ENCODE measurements at regions not wholly inside any gene's neighbourhood (a gene's known extent, or its start where the extent isn't known, plus 50 kb on each side); places are given as distances from the start of the nearest gene placed in this dataset.

DNA sequence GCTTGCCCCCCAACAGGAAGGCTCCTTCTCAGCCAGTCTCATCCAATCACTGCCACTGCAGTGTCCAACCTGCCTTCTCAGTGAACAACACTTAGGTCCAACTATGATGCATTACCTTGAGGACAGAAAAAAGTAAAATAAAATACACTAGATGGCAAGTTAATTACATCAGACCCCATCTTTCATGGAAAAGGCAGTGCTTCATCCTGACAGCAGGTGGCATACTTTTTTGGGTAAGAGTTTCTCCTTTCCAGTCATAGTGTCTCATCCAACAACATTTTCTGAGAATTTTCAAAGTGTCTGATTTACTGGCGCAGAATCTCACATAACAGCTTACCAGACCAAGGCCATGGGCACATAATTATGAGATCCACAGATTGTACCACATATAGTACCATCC is 1742.8 kb downstream of the PCDH7 start:
- no peaks in the 10 kb centered on the region for H3K27me3 ChIP-seq (ENCODE audit: control insufficient read depth, insufficient read depth, low read length)
- no peak for DNase-seq (ENCODE audit: low read depth)
- no peak overlapping the region for H3K4me3 ChIP-seq (ENCODE audit: low read depth, low read length)
- H3K36me3 ChIP-seq (ENCODE audit: control insufficient read depth, insufficient read depth, low read length) = no peaks in the 10 kb centered on the region
- TF ChIP-seq, protein P1, sequence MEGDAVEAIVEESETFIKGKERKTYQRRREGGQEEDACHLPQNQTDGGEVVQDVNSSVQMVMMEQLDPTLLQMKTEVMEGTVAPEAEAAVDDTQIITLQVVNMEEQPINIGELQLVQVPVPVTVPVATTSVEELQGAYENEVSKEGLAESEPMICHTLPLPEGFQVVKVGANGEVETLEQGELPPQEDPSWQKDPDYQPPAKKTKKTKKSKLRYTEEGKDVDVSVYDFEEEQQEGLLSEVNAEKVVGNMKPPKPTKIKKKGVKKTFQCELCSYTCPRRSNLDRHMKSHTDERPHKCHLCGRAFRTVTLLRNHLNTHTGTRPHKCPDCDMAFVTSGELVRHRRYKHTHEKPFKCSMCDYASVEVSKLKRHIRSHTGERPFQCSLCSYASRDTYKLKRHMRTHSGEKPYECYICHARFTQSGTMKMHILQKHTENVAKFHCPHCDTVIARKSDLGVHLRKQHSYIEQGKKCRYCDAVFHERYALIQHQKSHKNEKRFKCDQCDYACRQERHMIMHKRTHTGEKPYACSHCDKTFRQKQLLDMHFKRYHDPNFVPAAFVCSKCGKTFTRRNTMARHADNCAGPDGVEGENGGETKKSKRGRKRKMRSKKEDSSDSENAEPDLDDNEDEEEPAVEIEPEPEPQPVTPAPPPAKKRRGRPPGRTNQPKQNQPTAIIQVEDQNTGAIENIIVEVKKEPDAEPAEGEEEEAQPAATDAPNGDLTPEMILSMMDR (IDR thresholded peaks at IDR 0.05; ENCODE audit: insufficient read depth, low read length, poor library complexity, severe bottlenecking) = peak; percentile 53

DNA sequence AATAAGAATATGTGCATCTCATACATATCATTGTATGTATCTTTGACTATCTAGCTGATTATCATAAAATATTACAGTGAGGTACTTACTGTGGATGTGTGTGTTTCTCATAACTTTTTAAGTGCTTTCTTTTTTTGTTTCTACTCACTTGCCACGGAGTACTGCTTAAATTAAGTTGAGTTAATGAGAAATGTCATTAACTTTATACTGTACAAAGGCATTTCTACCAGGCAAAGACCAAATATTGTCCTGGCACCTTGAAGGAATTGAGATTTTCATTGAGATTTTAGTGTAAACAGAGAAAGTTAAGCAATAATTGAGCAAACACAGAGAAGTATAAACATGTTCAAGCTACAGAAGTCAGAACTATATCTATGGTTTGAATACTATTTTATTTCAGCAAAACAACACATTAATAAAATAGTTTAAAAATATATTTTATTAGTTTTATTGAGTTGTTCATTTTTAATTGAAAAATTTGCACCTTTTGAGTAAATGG is 1750.0 kb downstream of the PCDH7 start:
- H3K27me3 ChIP-seq (ENCODE audit: control insufficient read depth, insufficient read depth, low read length) = no peaks in the 10 kb centered on the region
- TF ChIP-seq, protein P1 (IDR thresholded peaks at IDR 0.05; ENCODE audit: insufficient read depth, low read length, poor library complexity, severe bottlenecking) = no peak
- H3K4me3 ChIP-seq (ENCODE audit: low read depth, low read length) = no peak overlapping the region
- H3K36me3 ChIP-seq (ENCODE audit: control insufficient read depth, insufficient read depth, low read length) = no peaks in the 10 kb centered on the region
- DNase-seq (ENCODE audit: low read depth) = no peak

DNA sequence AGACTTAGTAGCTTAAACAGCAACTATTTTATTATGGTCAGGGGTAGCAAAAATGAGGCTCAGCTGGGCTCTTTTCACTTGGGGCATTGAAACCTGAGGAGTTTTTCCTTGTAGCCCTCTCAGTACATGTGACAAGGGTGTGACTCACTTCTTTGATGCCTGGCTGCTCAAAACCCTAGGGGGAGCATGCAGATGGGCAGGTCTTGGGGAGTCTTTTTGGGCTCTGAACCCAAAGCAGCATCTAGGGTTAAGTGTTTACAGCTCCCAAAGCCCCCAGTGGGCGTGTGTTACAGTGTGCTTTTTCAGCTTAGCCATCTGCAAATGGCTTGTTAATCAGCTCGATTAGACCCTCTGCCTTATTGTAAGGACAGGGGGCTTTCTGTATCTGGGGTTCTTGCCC is 1752.7 kb downstream of the PCDH7 start:
- no peaks in the 10 kb centered on the region for H3K36me3 ChIP-seq (ENCODE audit: control insufficient read depth, insufficient read depth, low read length)
- DNase-seq (ENCODE audit: low read depth) = peak; percentile 4
- H3K27me3 ChIP-seq (ENCODE audit: control insufficient read depth, insufficient read depth, low read length) = no peaks in the 10 kb centered on the region
- H3K4me3 ChIP-seq (ENCODE audit: low read depth, low read length) = no peak overlapping the region
- TF ChIP-seq, protein P1 (IDR thresholded peaks at IDR 0.05; ENCODE audit: insufficient read depth, low read length, poor library complexity, severe bottlenecking) = no peak

DNA sequence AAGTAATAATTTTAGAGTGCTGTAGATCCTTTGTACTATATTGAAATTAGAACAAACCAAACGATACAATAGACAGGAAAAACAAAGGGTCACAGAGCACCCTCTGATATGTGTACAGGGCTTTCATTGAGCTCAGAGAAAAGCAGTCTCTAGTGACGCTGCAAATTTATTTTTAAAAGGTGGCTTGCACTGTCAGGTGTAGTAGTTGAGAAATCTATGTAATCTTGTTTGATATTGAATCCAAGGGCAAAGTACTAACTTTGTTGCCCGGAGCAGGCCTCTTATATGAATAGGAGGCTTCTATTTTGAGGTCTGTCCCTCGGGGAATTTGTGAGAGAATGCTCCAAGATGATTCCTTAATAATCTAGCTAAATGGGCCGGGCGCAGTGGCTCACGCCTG is 1755.5 kb downstream of the PCDH7 start:
- no peaks in the 10 kb centered on the region for H3K27me3 ChIP-seq (ENCODE audit: control insufficient read depth, insufficient read depth, low read length)
- H3K4me3 ChIP-seq (ENCODE audit: low read depth, low read length) = no peak overlapping the region
- TF ChIP-seq, protein P1 (IDR thresholded peaks at IDR 0.05; ENCODE audit: insufficient read depth, low read length, poor library complexity, severe bottlenecking) = no peak
- no peak for DNase-seq (ENCODE audit: low read depth)
- H3K36me3 ChIP-seq (ENCODE audit: control insufficient read depth, insufficient read depth, low read length) = no peaks in the 10 kb centered on the region

DNA sequence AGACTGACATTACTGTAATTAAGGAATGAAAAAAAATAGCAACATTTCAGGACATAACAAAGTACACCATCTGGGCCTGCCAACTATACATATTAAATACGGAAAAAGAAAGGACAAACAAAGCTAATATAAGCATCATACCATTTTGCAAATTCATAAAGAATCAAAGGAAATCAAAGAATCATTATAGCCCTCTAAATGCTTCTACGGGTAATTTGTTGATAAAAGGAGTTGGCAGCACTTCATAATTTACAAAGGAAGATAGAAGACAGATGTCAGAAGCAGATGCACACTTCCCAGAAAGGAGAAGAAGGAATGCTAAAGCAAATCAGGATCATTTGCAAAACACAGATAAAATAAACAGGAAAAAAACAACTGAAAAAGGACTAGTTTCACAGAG is 1757.3 kb downstream of the PCDH7 start:
- H3K36me3 ChIP-seq (ENCODE audit: control insufficient read depth, insufficient read depth, low read length) = no peaks in the 10 kb centered on the region
- no peak for DNase-seq (ENCODE audit: low read depth)
- TF ChIP-seq, protein P1 (IDR thresholded peaks at IDR 0.05; ENCODE audit: insufficient read depth, low read length, poor library complexity, severe bottlenecking) = no peak
- no peak overlapping the region for H3K4me3 ChIP-seq (ENCODE audit: low read depth, low read length)
- H3K27me3 ChIP-seq (ENCODE audit: control insufficient read depth, insufficient read depth, low read length) = no peaks in the 10 kb centered on the region

DNA sequence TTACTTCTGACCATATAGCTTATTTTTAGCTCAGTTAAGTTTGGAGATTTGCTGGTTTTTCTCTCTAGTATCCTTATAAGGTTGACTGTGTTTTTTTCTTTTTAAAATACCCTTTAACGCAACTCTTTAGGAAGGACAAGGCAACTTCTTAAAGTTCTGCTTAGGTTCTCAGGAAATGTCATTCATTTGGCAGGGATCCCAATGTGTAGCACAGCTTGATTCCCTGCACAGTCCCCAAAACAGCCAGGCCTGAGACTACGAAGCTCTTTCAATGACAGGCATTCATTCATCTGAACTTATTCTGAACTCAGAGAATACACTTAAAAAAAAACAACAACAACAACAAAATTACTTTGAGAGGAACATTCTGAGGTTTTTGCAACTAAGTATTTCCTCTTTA is 1765.8 kb downstream of the PCDH7 start:
- TF ChIP-seq, protein P1 (IDR thresholded peaks at IDR 0.05; ENCODE audit: insufficient read depth, low read length, poor library complexity, severe bottlenecking) = no peak
- no peak overlapping the region for H3K4me3 ChIP-seq (ENCODE audit: low read depth, low read length)
- H3K36me3 ChIP-seq (ENCODE audit: control insufficient read depth, insufficient read depth, low read length) = no peaks in the 10 kb centered on the region
- DNase-seq (ENCODE audit: low read depth) = no peak
- no peaks in the 10 kb centered on the region for H3K27me3 ChIP-seq (ENCODE audit: control insufficient read depth, insufficient read depth, low read length)

Measured in kidney epithelial cell (primary cell).